ENCODE measurements at regions not wholly inside any gene's neighbourhood (a gene's known extent, or its start where the extent isn't known, plus 50 kb on each side); places are given as distances from the start of the nearest gene placed in this dataset.

DNA sequence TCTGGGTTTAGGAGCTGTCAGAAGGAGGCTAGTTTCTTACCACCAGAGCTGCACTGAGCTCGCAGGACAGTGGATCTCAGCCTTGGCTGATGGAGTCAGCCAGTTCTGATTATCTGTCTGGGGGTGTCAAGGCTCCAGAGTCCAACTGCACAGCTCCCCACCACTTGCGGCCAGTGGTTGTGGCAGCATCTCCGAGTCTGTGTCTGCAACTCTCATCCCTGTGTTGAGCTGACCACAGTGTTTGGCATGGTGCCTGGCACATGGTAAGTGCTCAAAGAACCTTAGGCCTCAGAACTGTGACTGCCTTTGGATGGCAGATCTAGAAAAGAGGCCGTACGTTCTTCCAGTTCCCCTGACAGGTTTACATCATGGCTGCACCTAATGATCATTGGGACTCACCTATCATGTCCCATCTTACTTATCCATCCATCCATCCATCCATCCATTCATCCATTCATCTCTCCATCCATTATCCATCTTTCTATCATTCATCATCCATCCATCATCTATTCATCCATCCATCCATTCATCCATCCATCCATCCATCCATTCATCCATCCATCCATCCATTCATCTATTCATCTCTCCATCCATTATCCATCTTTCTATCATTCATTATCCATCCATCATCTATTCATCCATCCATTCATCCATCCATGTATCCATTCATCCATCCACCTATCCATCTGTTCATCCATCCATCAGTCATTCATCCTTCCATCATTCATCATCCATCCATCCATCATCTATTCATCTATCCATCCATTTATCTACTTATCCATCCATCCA lies 114.5 kb downstream of the CRYAA start:
- ChIA-PET CTCF (no interaction called here), POLR2A (no interaction called here)
- DNase-seq: no peak
- Mint-ChIP-seq H3K27ac (no peak overlapping the region), H3K9me3 (no peaks in the 10 kb centered on the region), H3K4me1 (no peaks in the 10 kb centered on the region), H3K36me3 (ENCODE audit: low read depth) (no peaks in the 10 kb centered on the region), H3K27me3 (no peaks in the 10 kb centered on the region), H3K4me3 (no peak overlapping the region)
- TF ChIP-seq, protein P1, sequence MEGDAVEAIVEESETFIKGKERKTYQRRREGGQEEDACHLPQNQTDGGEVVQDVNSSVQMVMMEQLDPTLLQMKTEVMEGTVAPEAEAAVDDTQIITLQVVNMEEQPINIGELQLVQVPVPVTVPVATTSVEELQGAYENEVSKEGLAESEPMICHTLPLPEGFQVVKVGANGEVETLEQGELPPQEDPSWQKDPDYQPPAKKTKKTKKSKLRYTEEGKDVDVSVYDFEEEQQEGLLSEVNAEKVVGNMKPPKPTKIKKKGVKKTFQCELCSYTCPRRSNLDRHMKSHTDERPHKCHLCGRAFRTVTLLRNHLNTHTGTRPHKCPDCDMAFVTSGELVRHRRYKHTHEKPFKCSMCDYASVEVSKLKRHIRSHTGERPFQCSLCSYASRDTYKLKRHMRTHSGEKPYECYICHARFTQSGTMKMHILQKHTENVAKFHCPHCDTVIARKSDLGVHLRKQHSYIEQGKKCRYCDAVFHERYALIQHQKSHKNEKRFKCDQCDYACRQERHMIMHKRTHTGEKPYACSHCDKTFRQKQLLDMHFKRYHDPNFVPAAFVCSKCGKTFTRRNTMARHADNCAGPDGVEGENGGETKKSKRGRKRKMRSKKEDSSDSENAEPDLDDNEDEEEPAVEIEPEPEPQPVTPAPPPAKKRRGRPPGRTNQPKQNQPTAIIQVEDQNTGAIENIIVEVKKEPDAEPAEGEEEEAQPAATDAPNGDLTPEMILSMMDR (IDR thresholded peaks at IDR 0.05): no peak
- ATAC-seq (ENCODE audit: low read depth): no peak
- intact Hi-C loops (cut with micrococcal nuclease): no loop called here

DNA sequence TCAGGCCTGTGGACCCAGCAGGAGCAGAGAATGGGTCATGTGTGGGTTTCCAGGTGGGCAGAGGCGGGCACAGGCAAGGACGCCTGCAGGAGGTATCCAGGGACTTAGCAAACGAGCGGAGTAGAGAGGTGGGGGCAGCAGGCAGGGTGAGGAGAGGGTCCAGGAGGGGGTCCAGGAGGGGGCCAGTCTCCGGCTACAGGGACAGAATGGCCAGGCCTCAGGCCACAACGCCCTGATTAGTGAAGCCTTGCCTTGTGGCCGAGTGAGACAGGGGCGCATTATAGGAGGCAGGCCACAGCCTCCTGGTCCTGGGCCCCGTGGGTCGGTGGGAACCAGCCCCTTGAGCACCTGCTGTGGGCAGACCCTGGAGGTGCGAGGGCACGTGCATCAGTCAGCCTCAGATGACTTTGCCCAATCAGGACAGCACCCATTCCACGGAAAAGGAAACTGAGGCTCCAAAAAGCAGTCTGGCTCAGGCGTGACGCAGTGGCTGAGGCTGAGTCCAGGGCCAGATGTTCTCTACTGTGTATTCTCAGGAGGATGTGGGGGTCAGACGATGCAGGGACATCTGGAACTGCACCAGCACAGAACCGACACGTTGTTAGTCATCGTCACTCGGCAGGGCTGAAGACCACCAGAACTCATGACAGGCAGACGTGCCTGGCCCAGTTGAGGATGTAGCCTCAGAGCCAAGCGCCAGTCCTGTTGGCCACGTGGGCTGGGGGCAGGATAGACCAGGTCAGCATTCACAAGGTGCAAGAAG lies 113.7 kb downstream of the CRYAA start:
- no peaks in the 10 kb centered on the region for H3K36me3 Mint-ChIP-seq (ENCODE audit: low read depth)
- DNase-seq (no peak), ATAC-seq (ENCODE audit: low read depth) (no peak)
- H3K27ac Mint-ChIP-seq: no peak overlapping the region
- H3K4me1 Mint-ChIP-seq: no peaks in the 10 kb centered on the region
- ChIA-PET CTCF (no interaction called here), POLR2A (no interaction called here)
- TF ChIP-seq, protein P1 (IDR thresholded peaks at IDR 0.05): no peak
- no peaks in the 10 kb centered on the region for H3K9me3 Mint-ChIP-seq
- peaks cover 7% of the 10 kb centered on the region for H3K27me3 Mint-ChIP-seq
- intact Hi-C loops (cut with micrococcal nuclease): no loop called here
- no peak overlapping the region for H3K4me3 Mint-ChIP-seq

DNA sequence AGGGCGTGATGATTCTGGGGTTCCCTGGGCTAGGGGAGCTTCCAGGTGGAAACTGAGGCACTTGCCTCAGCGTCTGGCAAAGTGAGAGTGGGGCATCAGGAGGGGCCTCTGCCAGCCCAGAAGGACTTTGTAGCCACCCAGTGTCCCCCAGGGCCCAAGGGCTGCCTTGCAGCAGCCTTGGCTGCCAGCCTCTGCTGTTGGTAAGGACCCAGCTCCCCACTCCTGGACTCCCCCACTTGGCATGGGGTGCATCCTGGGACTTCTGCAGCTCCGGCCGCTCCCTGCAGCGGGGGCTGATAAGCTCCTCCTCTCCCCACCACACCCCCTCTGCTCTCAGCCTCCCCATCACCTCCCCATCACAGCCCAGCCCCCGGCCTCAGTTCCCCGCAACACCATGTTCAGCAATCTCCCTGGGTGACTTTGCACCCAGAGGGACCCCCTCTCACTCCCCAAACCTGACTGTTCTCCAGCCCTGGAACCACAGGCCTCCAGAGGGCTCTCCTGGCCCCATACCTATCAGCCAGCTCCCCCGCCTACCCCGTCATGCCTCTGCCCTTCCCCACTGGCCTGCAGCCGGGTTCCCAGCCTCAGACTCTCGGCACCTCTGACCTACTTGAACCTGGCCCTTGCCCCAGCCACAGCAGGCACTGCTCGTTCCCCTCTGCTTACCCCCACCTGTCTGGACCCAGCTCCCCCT lies 113.0 kb downstream of the CRYAA start:
- no peak for ATAC-seq (ENCODE audit: low read depth)

DNA sequence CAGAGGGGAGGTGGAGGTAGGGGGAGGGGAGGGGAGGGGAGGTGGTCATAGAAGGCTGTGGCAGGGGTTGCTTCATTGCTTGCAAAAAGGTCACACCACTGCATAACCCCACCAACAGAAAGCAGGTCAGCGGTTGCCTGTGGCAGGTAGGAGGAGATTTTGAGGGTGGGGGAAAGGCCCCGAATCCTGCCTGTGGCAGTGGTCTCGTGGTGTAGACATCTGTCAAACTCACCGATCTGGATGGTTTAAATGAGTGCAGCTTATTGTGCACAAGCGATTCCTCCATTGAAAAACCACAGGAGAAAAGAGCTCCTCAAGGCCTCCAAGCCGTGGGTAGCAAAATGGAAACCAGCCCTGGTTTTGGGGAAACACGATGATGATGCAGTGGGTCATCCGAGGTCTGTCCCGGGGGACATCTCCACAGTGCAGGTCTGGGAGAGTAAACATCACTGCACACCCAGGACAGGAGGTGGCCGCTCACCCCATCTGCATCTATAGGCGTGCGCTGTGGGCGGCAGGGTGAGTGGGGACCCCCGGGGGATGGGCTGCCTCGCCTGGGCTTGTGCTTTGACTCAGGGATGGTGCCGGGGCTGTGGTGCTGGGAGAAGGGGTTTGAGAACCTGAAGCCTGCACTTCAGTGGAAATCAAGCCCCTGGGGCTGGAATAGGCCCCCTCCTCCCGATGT lies 112.3 kb downstream of the CRYAA start:
- Mint-ChIP-seq H3K4me1 (no peaks in the 10 kb centered on the region), H3K36me3 (ENCODE audit: low read depth) (no peaks in the 10 kb centered on the region), H3K9me3 (no peaks in the 10 kb centered on the region), H3K27ac (no peak overlapping the region), H3K27me3 (peaks cover 10% of the 10 kb centered on the region), H3K4me3 (no peak overlapping the region)
- DNase-seq (no peak), ATAC-seq (ENCODE audit: low read depth) (no peak)
- CTCF ChIA-PET: no interaction called here
- TF ChIP-seq, protein P1 (IDR thresholded peaks at IDR 0.05): no peak
- POLR2A ChIA-PET: no interaction called here
- intact Hi-C loops (cut with micrococcal nuclease): no loop called here

More for the DNA sequence above, 113.0 kb downstream of the CRYAA start:
- ChIA-PET CTCF (no interaction called here), POLR2A (no interaction called here)
- Mint-ChIP-seq H3K9me3 (no peaks in the 10 kb centered on the region), H3K27ac (no peak overlapping the region), H3K4me1 (no peaks in the 10 kb centered on the region), H3K27me3 (peaks cover 7% of the 10 kb centered on the region), H3K36me3 (ENCODE audit: low read depth) (no peaks in the 10 kb centered on the region), H3K4me3 (no peak overlapping the region)
- intact Hi-C loops (cut with micrococcal nuclease): no loop called here
- TF ChIP-seq, protein P1 (IDR thresholded peaks at IDR 0.05): no peak
- no peak for DNase-seq

DNA sequence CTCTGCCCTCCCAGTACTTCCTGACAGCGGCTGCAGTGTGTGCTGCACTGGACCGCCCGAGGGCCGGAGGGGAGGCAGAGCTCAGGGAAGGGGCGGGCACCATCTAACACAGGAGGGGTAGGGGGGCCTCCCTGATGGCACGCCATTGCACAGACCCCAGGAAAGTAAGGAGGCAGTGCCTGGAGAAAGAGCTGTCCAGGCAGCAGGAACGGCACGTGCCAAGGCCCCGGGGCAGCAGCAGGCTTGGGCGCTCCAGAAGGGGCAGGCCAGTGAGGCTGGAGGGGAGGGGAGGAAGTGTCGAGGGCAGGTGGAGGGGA lies 110.7 kb downstream of the CRYAA start:
- TF ChIP-seq, protein P1 (IDR thresholded peaks at IDR 0.05): no peak
- Mint-ChIP-seq H3K27me3 (peaks cover 13% of the 10 kb centered on the region), H3K4me1 (peaks cover 4% of the 10 kb centered on the region), H3K9me3 (no peaks in the 10 kb centered on the region), H3K4me3 (no peak overlapping the region), H3K36me3 (ENCODE audit: low read depth) (no peaks in the 10 kb centered on the region), H3K27ac (no peak overlapping the region)
- ChIA-PET POLR2A (no interaction called here), CTCF (no interaction called here)
- intact Hi-C loops (cut with micrococcal nuclease): no loop called here
- ATAC-seq (ENCODE audit: low read depth) (no peak), DNase-seq (no peak)

All from activated B cell treated with CpG ODN at 0.5 μM for 24 hours (primary cell).